ENCODE measurements at regions not wholly inside any gene's neighbourhood (a gene's known extent, or its start where the extent isn't known, plus 50 kb on each side); places are given as distances from the start of the nearest gene placed in this dataset.
"Not testable (repeated sequence)": the region's sequence is repeated elsewhere in the genome, so short reads cannot be mapped to it uniquely, and the experiment has no call there.

DNA sequence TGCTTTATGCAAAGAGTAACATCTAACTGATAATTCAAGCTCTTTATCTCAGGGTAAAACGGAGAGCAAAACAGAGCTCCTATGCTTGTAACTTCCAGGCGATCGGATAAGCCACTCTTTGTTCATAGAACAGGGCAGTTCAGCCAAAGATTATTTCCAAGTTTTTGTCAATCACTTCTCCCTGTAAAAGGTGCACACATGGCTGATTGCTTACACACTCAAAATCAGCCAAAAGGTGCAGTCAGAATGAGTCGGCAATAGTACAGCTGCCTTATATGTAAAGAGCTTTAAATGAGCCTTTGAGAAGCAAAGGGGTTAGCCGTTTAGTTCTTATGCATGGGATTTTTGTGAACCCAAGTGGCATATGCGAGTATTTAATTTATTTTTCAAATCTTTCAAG lies 449.6 kb upstream of the POU3F2 start:
- FAIRE-seq, result no peak
- no peak for TF ChIP-seq SPI1 (IDR thresholded peaks at IDR 0.05; ENCODE audit: low read depth, low read length)
- no peak for TF ChIP-seq POLR2A (IDR thresholded peaks at IDR 0.05; ENCODE audit: low read depth, low read length)
- TF ChIP-seq POLR2AphosphoS5 (IDR thresholded peaks at IDR 0.05; ENCODE audit: low read depth, low read length), result no peak
- TF ChIP-seq POU2F2 (IDR thresholded peaks at IDR 0.05; ENCODE audit: low read depth, low read length), result no peak
- TF ChIP-seq TAF1 (IDR thresholded peaks at IDR 0.05; ENCODE audit: low read depth, low read length), result no peak
- TF ChIP-seq PAX5 (IDR thresholded peaks at IDR 0.05; ENCODE audit: insufficient read depth, low read length, severe bottlenecking), result no peak

DNA sequence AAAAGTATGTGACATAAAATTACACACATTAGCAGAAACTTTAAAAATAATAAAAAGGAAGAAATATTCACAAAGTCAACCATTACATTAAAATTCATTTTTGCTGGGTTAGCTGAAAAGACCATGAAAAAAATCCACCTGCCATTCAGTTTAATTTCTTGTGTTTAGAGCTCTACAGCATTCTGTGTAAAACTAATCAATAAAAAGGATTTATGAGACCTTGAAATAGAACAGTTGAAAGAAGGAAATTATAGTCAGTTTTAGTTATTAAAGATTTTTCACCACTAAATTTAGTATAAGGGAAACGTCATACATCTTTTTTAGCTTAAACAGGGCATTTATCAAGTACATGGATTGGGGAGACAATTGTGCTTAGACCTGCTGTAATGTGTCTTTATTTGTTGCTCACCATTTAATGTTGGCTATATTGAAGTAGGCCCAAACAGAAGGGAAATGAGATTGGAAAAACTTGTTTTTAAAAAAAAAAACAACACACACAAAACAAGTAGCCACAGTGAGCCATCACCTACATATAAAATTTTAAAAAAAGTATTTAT lies 438.7 kb upstream of the POU3F2 start:
- TF ChIP-seq PAX5 (IDR thresholded peaks at IDR 0.05; ENCODE audit: insufficient read depth, low read length, severe bottlenecking) (no peak), POU2F2 (IDR thresholded peaks at IDR 0.05; ENCODE audit: low read depth, low read length) (no peak), POLR2A (IDR thresholded peaks at IDR 0.05; ENCODE audit: low read depth, low read length) (no peak), TAF1 (IDR thresholded peaks at IDR 0.05; ENCODE audit: low read depth, low read length) (no peak), POLR2AphosphoS5 (IDR thresholded peaks at IDR 0.05; ENCODE audit: low read depth, low read length) (no peak), SPI1 (IDR thresholded peaks at IDR 0.05; ENCODE audit: low read depth, low read length) (no peak)
- no peak for DNase-seq (ENCODE audit: insufficient read length, low spot score)
- FAIRE-seq, result no peak

More for the DNA sequence above, 449.6 kb upstream of the POU3F2 start:
- DNase-seq (ENCODE audit: insufficient read length, low spot score), result no peak

DNA sequence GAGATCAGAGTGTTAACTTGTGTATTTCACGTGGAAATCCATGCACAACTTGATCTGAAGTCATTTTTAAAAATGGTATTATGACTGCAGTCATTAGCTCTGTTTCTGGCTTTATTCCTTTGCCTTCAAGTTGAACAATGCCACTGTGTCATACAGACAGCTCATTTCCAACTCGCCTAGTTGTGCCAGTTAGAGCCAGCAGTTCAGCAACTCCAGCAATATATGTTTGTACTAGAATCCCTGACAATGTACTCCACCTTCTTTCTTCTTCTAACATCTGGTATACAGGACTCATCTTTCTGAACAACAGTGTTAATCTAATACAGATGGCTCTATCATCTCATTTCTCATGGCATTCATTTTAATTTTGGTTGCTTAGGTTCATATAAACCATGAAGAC lies 418.3 kb upstream of the POU3F2 start:
- DNase-seq (ENCODE audit: insufficient read length, low spot score), result no peak
- TF ChIP-seq TAF1 (IDR thresholded peaks at IDR 0.05; ENCODE audit: low read depth, low read length), result no peak
- FAIRE-seq, result no peak

DNA sequence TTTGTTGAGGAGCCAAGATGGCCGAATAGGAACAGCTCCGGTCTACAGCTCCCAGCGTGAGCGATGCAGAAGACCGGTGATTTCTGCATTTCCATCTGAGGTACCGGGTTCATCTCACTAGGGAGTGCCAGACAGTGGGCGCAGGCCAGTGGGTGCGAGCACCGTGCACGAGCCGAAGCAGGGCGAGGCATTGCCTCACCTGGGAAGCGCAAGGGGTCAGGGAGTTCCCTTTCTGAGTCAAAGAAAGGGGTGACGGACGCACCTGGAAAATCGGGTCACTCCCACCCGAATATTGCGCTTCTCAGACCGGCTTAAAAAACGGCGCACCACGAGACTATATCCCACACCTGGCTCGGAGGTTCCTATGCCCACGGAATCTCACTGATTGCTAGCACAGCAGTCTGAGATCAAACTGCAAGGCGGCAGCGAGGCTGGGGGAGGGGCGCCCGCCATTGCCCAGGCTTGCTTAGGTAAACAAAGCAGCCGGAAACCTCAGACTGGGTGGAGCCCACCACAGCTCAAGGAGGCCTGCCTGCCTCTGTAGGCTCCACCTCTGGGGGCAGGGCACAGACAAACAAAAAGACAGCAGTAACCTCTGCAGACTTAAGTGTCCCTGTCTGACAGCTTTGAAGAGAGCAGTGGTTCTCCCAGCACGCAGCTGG lies 417.7 kb upstream of the POU3F2 start:
- FAIRE-seq; DNase-seq (ENCODE audit: insufficient read length, low spot score): not testable (repeated sequence)

DNA sequence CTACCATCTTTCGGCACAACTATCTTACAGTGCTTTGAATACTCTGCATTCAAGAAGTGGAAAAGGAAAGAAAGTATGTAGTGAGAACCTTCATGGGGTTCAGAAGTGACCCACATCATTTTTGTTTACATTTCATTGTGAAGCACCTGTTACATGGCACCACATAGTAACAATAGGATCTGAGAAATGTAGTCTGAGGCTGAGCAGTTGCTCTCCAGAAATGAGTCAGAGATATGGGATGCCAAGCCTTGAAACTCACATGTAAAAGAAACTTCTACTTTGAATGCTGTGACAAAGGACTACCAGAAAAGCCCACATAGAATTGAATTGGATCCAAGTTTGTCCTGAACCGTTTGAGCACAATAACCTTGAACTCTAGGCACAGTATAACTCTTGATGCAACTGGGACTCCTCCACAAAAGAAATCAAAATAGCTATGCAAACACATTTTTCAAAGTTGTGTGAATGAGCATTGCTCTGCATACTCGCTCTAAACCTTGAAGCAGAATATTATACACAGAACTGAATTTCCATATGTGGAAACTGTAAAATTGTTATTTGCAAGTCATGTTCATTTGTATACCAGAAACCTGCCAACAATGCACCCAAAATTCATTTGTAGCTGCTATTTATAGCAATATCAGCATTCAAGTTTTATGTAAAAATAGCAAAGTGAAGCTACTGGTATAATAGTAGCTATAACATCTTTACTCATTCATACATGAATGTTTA lies 400.9 kb upstream of the POU3F2 start:
- TF ChIP-seq PAX5 (IDR thresholded peaks at IDR 0.05; ENCODE audit: insufficient read depth, low read length, severe bottlenecking) (no peak), POU2F2 (IDR thresholded peaks at IDR 0.05; ENCODE audit: low read depth, low read length) (no peak), POLR2A (IDR thresholded peaks at IDR 0.05; ENCODE audit: low read depth, low read length) (no peak), POLR2AphosphoS5 (IDR thresholded peaks at IDR 0.05; ENCODE audit: low read depth, low read length) (no peak), SPI1 (IDR thresholded peaks at IDR 0.05; ENCODE audit: low read depth, low read length) (no peak), TAF1 (IDR thresholded peaks at IDR 0.05; ENCODE audit: low read depth, low read length) (no peak)
- FAIRE-seq (no peak), DNase-seq (ENCODE audit: insufficient read length, low spot score) (no peak)

DNA sequence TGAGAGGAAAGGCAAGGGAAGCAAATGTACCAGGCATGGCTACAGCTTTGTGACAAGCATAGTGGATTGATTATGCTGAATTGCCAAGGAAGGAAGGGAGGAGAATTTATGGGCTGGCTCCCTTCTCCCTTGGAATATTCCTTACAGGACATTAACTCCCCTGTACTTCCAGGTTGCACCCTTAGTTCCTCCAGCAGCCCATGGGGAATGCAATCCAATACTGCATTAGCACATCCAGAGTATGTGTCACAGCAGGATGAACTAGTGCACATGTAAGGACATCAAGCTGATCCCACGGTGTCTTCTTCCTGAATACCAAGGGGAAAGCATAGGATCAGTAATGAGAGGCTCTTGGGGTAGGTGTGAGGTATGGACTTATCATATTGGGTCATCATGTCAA lies 390.7 kb upstream of the POU3F2 start:
- no peak for DNase-seq (ENCODE audit: insufficient read length, low spot score)
- TF ChIP-seq POU2F2 (IDR thresholded peaks at IDR 0.05; ENCODE audit: low read depth, low read length) (no peak), TAF1 (IDR thresholded peaks at IDR 0.05; ENCODE audit: low read depth, low read length) (no peak), PAX5 (IDR thresholded peaks at IDR 0.05; ENCODE audit: insufficient read depth, low read length, severe bottlenecking) (no peak), SPI1 (IDR thresholded peaks at IDR 0.05; ENCODE audit: low read depth, low read length) (no peak)
- FAIRE-seq, result no peak

DNA sequence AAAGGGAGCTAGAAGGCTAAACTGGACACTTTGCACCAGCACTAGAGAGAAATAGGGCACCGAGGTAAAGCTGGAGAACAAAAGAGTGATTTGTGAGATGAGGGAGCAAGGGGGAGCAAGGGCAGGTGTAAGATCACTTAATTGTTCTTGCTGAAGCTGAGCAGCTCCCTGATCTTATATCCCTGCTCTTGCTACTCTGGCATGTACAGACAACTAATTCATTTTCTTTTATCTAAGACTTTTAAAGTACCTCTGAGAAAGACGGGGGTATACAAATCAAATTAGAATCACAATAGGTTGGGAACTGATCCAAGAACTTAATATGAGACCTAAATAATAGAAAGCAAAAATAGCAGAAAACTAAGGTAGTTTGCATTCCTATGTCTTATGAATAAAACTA lies 381.7 kb upstream of the POU3F2 start:
- TF ChIP-seq POU2F2 (IDR thresholded peaks at IDR 0.05; ENCODE audit: low read depth, low read length), result no peak
- no peak for TF ChIP-seq POLR2AphosphoS5 (IDR thresholded peaks at IDR 0.05; ENCODE audit: low read depth, low read length)
- TF ChIP-seq POLR2A (IDR thresholded peaks at IDR 0.05; ENCODE audit: low read depth, low read length), result no peak
- no peak for TF ChIP-seq PAX5 (IDR thresholded peaks at IDR 0.05; ENCODE audit: insufficient read depth, low read length, severe bottlenecking)
- no peak for TF ChIP-seq SPI1 (IDR thresholded peaks at IDR 0.05; ENCODE audit: low read depth, low read length)
- no peak for FAIRE-seq
- DNase-seq (ENCODE audit: insufficient read length, low spot score), result no peak

DNA sequence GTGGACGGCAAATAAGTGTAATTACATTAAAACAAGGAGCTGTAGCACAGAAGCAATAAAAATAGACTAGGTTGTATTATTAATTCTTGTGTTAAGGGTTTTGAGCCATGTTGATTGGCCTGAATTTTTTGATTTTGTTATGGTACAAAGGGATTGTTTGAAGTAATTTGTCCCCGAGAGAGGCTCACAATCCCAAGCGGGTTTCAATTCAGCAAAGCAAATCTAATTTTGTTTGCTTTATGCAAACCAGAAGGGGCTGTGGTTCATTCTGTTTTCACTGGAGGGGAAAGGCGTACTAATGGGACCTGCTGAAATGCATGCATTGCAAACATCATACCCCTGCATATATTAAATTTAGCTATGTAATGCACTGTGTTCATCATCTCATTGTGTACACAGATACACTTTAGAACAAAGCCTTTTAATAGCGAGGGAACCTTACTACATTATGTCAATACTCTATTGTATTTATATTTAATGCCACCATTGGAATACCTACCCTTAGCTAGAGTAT lies 379.5 kb upstream of the POU3F2 start:
- TF ChIP-seq POLR2AphosphoS5 (IDR thresholded peaks at IDR 0.05; ENCODE audit: low read depth, low read length), result no peak
- no peak for TF ChIP-seq TAF1 (IDR thresholded peaks at IDR 0.05; ENCODE audit: low read depth, low read length)
- TF ChIP-seq PAX5 (IDR thresholded peaks at IDR 0.05; ENCODE audit: insufficient read depth, low read length, severe bottlenecking), result no peak
- TF ChIP-seq POU2F2 (IDR thresholded peaks at IDR 0.05; ENCODE audit: low read depth, low read length), result no peak
- no peak for TF ChIP-seq SPI1 (IDR thresholded peaks at IDR 0.05; ENCODE audit: low read depth, low read length)
- DNase-seq (ENCODE audit: insufficient read length, low spot score), result no peak

DNA sequence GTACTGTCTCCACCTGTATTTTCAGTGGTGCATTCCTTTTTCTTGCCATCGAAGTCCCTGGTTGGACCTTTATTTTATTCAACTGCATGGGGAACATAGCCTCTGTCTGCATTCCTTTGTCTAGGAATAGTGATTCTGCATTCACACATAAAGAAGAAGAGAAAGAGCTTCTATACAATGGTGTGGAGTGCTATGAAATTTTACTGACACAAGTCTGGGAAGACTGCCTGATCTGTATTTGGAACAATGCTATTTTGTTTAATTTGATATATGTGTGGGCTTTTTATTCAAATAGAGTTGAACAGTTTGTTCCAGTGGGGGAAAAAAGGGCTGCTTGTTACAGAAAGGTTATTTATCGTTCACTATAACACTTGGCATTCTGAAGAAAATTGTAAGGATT lies 375.7 kb upstream of the POU3F2 start:
- TF ChIP-seq POLR2AphosphoS5 (IDR thresholded peaks at IDR 0.05; ENCODE audit: low read depth, low read length) (no peak), SPI1 (IDR thresholded peaks at IDR 0.05; ENCODE audit: low read depth, low read length) (no peak), PAX5 (IDR thresholded peaks at IDR 0.05; ENCODE audit: insufficient read depth, low read length, severe bottlenecking) (no peak)
- FAIRE-seq, result no peak
- DNase-seq (ENCODE audit: insufficient read length, low spot score), result no peak

More for the DNA sequence above, 379.5 kb upstream of the POU3F2 start:
- FAIRE-seq, result no peak
